Naive B cell (primary cell): ENCODE measurements at regions not wholly inside any gene's neighbourhood (a gene's known extent, or its start where the extent isn't known, plus 50 kb on each side); places are given as distances from the start of the nearest gene placed in this dataset.

ENCODE experiments used
- ATAC-seq, 2 donors: fragments of 150-1000 bp; cut with Tn5 transposase; 2 replicates each; pipeline ENCODE4 v1.10.0; 2021; ENCODE audit warnings: low read depth in 2 of 2, mild to moderate bottlenecking in 2 of 2, moderate library complexity in 2 of 2
- DNase-seq: peaks from one replicate; pipeline ENCODE4 v3.0.0; 2022
- H3K27ac Mint-ChIP-seq, 6 donors: one replicate each; pipeline ENCODE4 v1.8.0; 2020 to 2022; ENCODE audit warnings: mild to moderate bottlenecking in 6 of 6, mixed read lengths in 6 of 6, moderate library complexity in 5 of 6, inconsistent platforms in 2 of 6
- H3K27me3 Mint-ChIP-seq, 3 donors: one replicate each; pipeline ENCODE4 v1.8.0; 2021 to 2022; ENCODE audit warnings: mixed read lengths in 3 of 3, mild to moderate bottlenecking in 1 of 3
- H3K36me3 Mint-ChIP-seq, 2 donors: one replicate each; pipeline ENCODE4 v1.8.0; 2020 to 2022; ENCODE audit warnings: mixed read lengths in 2 of 2, inconsistent platforms in 1 of 2, mild to moderate bottlenecking in 1 of 2
- H3K4me1 Mint-ChIP-seq, 3 donors: one replicate each; pipeline ENCODE4 v1.8.0; 2020 to 2022; ENCODE audit warnings: mixed read lengths in 3 of 3, inconsistent platforms in 1 of 3, mild to moderate bottlenecking in 1 of 3, moderate library complexity in 1 of 3
- H3K4me3 Mint-ChIP-seq, 8 donors: one replicate each; pipeline ENCODE4 v1.8.0; 2020 to 2022; ENCODE audit warnings: mild to moderate bottlenecking in 8 of 8, mixed read lengths in 8 of 8, moderate library complexity in 8 of 8, inconsistent platforms in 2 of 8
- H3K9me3 Mint-ChIP-seq, 7 donors: one replicate each; pipeline ENCODE4 v1.8.0; 2020 to 2022; ENCODE audit warnings: mixed read lengths in 7 of 7, mild to moderate bottlenecking in 5 of 7, inconsistent platforms in 2 of 7, moderate library complexity in 1 of 7

DNA sequence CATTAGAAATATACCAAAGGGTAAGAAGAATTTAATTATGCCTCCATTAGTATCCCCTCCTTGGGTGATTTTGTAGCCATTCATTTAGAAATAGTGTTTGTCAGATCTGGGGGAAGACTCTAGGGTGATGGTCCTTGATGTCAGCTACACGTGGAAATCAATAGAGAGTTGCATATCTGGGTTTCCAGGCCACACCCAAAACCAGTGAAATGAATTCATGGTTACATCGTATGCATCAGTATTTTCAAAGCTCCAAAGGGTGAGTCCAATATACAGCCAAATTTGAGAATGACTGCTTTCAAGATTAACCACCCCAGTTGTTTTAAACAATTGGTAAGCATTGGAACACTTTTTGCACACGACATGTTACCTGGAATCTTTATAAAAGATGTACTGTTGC, 173.4 kb upstream of the SGCD start:
- Mint-ChIP-seq H3K27ac (no peak overlapping the region), H3K9me3 (peaks cover 0 to 2% (median 0%) of the 10 kb centered on the region in 7 donors), H3K36me3 (no peaks in the 10 kb centered on the region), H3K4me1 (no peaks in the 10 kb centered on the region), H3K27me3 (no peaks in the 10 kb centered on the region), H3K4me3 (no peak overlapping the region)
- ATAC-seq, result no peak
- no peak for DNase-seq

DNA sequence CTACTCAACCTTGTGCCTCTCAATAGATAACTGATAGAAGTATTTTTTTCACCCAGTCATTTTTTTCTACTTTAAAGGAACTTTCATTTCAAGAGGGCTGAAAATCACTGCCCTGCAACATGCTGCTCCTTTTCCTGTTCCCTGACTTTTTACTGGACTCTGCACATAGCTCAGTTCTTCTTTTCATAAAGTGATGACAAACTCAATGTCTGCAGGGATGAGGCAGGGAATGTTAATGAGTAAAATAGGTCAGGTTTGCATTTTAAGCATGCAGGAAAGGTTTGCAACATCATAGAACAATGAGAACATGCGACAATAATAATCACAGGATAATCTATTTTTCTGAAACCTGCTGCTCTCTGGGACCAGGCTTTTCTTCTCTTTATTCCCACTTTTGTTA, 172.2 kb upstream of the SGCD start:
- no peaks in the 10 kb centered on the region for H3K4me1 Mint-ChIP-seq
- ATAC-seq, result no peak
- H3K9me3 Mint-ChIP-seq, result peaks cover 0 to 2% (median 0%) of the 10 kb centered on the region in 7 donors
- no peak for DNase-seq
- H3K27ac Mint-ChIP-seq, result no peak overlapping the region
- H3K4me3 Mint-ChIP-seq, result no peak overlapping the region
- no peaks in the 10 kb centered on the region for H3K27me3 Mint-ChIP-seq
- no peaks in the 10 kb centered on the region for H3K36me3 Mint-ChIP-seq

GRCh38 chr5:156155598-156155997, 171.4 kb upstream of the SGCD start:
- no peak for DNase-seq
- no peaks in the 10 kb centered on the region for H3K4me1 Mint-ChIP-seq

DNA sequence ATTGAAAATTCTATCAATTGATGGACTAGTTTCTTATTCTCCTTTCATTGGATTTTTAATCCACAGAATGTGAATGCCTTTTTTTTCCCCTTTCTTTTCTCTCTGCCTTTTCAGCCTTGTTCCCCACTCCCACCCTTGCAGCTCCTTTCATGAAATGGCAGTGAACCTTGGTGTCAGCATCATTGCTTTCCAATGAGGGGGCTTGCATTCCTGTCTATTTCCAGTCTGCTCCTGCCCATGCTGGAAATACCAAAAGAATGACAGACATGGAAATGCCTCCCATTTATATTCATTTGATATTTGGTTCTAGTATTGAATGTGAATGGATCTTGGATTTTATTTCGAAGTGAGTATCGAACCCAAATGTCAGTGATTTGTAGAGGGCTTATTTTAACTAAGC, 162.7 kb upstream of the SGCD start:
- Mint-ChIP-seq H3K9me3 (peaks cover 0 to 5% (median 0%) of the 10 kb centered on the region in 7 donors), H3K36me3 (no peaks in the 10 kb centered on the region), H3K27me3 (no peaks in the 10 kb centered on the region), H3K4me1 (no peaks in the 10 kb centered on the region), H3K4me3 (no peak overlapping the region), H3K27ac (no peak overlapping the region)
- no peak for ATAC-seq
- no peak for DNase-seq

More at GRCh38 chr5:156155598-156155997, 171.4 kb upstream of the SGCD start:
- H3K27me3 Mint-ChIP-seq, result no peaks in the 10 kb centered on the region
- H3K27ac Mint-ChIP-seq, result no peak overlapping the region
- H3K4me3 Mint-ChIP-seq, result no peak overlapping the region
- no peak for ATAC-seq
- H3K9me3 Mint-ChIP-seq, result peaks cover 0 to 2% (median 0%) of the 10 kb centered on the region in 7 donors
- no peaks in the 10 kb centered on the region for H3K36me3 Mint-ChIP-seq

DNA sequence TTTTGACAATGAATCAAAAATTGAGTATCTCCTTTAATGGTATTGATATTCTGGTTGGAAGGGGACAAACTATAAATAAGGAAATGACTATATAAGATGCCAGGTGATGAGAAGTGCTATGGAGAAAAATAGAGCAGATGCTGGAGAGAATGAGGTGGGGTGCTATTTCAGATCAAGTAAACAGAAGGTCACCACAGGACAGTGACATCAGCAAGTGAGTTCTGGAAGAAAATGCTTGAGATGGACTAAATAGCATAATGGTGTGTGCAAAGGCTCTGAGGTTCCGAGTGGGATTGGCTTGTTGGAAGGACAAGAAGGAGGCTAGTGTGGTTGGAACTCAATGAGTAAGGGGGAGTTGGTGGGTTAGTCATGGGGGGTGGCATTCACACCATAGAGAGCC, 157.5 kb upstream of the SGCD start:
- ATAC-seq (no peak), DNase-seq (no peak)
- no peak overlapping the region for H3K27ac Mint-ChIP-seq
- H3K4me3 Mint-ChIP-seq, result no peak overlapping the region
- no peaks in the 10 kb centered on the region for H3K27me3 Mint-ChIP-seq
- no peaks in the 10 kb centered on the region for H3K4me1 Mint-ChIP-seq
- H3K9me3 Mint-ChIP-seq, result peaks cover 0 to 5% (median 0%) of the 10 kb centered on the region in 7 donors
- no peaks in the 10 kb centered on the region for H3K36me3 Mint-ChIP-seq

GRCh38 chr5:156170351-156170961, 156.5 kb upstream of the SGCD start:
- Mint-ChIP-seq H3K36me3 (no peaks in the 10 kb centered on the region), H3K4me3 (no peak overlapping the region), H3K27ac (no peak overlapping the region), H3K4me1 (no peaks in the 10 kb centered on the region), H3K27me3 (no peaks in the 10 kb centered on the region), H3K9me3 (peaks cover 0 to 5% (median 0%) of the 10 kb centered on the region in 7 donors)
- ATAC-seq (no peak), DNase-seq (no peak)

DNA sequence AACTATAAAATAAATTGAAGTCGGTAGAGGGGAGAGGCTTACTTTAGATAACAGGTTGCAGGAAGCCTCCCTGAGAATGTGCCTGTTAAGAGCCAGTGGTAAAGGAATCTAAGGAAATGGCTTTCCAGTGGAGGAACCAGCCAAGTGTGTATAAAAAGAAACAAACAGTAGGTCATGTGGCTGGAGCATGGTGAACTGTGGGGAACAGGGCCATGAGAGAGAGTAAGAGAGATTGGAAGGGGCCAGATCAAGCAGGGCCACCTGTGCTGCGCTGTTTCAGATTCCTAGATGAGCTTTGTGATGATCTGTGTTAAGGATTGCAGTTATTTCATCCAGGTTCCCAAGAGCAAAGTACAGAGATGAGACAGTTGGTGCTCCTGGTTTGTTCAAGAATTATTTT, 152.7 kb upstream of the SGCD start:
- Mint-ChIP-seq H3K27me3 (no peaks in the 10 kb centered on the region), H3K36me3 (no peaks in the 10 kb centered on the region), H3K27ac (no peak overlapping the region), H3K4me3 (no peak overlapping the region), H3K9me3 (no peaks in the 10 kb centered on the region), H3K4me1 (no peaks in the 10 kb centered on the region)
- DNase-seq (no peak), ATAC-seq (no peak)

DNA sequence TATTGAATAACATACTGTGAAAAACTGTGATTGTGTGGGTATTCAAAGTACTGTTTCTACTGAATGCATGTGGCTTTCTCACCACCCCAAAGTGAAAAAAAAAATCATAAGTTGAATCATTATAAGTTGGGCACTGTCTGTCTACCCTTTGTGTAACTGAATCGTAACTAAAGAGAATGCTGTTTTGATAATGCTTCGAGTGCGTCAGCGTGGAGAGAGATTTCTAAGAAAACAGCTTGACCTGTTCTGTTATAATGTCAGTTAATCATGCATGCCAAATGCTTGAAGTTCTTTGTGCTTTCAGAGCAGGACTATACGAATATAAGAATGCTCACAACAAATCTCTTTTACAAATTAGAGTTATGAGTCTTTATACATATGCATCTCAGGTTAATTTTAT, 148.8 kb upstream of the SGCD start:
- Mint-ChIP-seq H3K36me3 (no peaks in the 10 kb centered on the region), H3K4me3 (no peak overlapping the region), H3K27me3 (no peaks in the 10 kb centered on the region), H3K4me1 (no peaks in the 10 kb centered on the region), H3K9me3 (peaks cover 0 to 4% (median 0%) of the 10 kb centered on the region in 7 donors), H3K27ac (no peak overlapping the region)
- DNase-seq (no peak), ATAC-seq (no peak)

- Mint-ChIP-seq H3K27me3 (no peaks in the 10 kb centered on the region), H3K4me3 (no peak overlapping the region), H3K27ac (no peak overlapping the region), H3K4me1 (no peaks in the 10 kb centered on the region), H3K9me3 (peaks cover 0 to 4% (median 0%) of the 10 kb centered on the region in 7 donors), H3K36me3 (no peaks in the 10 kb centered on the region)
- ATAC-seq (no peak), DNase-seq (no peak)
Observed at GRCh38 chr5:156181656-156182055, 145.3 kb upstream of the SGCD start.

- Mint-ChIP-seq H3K36me3 (no peaks in the 10 kb centered on the region), H3K9me3 (peaks cover 0 to 4% (median 0%) of the 10 kb centered on the region in 7 donors)
Observed at GRCh38 chr5:156182174-156182967, 144.6 kb upstream of the SGCD start.

DNA sequence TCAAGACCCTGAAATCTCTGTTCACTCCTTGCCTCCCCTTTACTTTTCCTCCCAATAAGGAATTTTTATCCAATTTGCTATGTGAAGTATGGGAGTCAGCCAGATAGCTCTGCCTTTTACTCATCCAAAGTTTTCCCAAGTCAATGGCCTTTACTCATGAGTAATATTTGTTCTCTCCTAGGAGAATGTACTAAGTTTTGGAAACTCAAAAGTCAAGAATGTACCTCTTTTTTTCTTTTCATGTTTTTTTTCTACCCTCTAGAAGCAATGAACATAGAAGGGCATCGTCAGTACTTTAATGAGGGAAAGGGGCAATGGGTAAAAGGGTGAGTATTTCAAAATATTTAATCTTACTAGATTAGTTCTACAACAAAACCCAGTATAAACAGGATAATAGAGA, 140.2 kb upstream of the SGCD start:
- H3K36me3 Mint-ChIP-seq, result no peaks in the 10 kb centered on the region
- ATAC-seq, result no peak
- H3K27ac Mint-ChIP-seq, result no peak overlapping the region
- no peak overlapping the region for H3K4me3 Mint-ChIP-seq
- H3K9me3 Mint-ChIP-seq, result peaks cover 0 to 2% (median 0%) of the 10 kb centered on the region in 7 donors
- no peaks in the 10 kb centered on the region for H3K27me3 Mint-ChIP-seq
- DNase-seq, result no peak
- H3K4me1 Mint-ChIP-seq, result no peaks in the 10 kb centered on the region

More at GRCh38 chr5:156182174-156182967, 144.6 kb upstream of the SGCD start:
- no peaks in the 10 kb centered on the region for H3K27me3 Mint-ChIP-seq
- no peak for DNase-seq
- H3K4me1 Mint-ChIP-seq, result no peaks in the 10 kb centered on the region
- H3K4me3 Mint-ChIP-seq, result no peak overlapping the region
- ATAC-seq, result no peak
- H3K27ac Mint-ChIP-seq, result no peak overlapping the region

- no peak overlapping the region for H3K4me3 Mint-ChIP-seq
- ATAC-seq (no peak), DNase-seq (no peak)
- no peaks in the 10 kb centered on the region for H3K27me3 Mint-ChIP-seq
- H3K9me3 Mint-ChIP-seq, result peaks cover 0 to 2% (median 0%) of the 10 kb centered on the region in 7 donors
- H3K36me3 Mint-ChIP-seq, result no peaks in the 10 kb centered on the region
- no peak overlapping the region for H3K27ac Mint-ChIP-seq
- H3K4me1 Mint-ChIP-seq, result no peaks in the 10 kb centered on the region
Observed at GRCh38 chr5:156188016-156188415, 138.9 kb upstream of the SGCD start.

DNA sequence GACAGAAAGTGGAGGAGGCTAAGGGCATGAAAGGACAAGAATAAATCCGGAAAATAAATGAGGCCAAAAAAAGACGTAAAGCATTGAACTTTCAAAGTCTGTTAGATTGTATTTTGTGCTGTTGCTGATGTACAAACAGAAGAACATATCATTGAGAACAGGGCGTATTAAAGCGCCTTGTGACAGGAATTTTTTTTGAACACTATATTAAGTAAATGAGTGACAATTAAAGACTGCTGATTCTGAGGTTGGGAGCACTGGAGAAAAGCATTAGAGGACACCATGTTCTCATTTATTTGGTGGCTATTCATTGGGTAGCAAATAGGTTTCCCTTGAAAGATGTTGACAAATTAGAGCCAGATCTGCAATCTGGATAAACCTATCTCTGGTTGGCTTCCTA, 137.3 kb upstream of the SGCD start:
- Mint-ChIP-seq H3K27ac (no peak overlapping the region), H3K27me3 (no peaks in the 10 kb centered on the region)
- no peak for ATAC-seq

GRCh38 chr5:156191547-156191946, 135.4 kb upstream of the SGCD start:
- no peak for ATAC-seq
- H3K4me3 Mint-ChIP-seq, result no peak overlapping the region
- H3K4me1 Mint-ChIP-seq, result no peaks in the 10 kb centered on the region
- H3K27me3 Mint-ChIP-seq, result no peaks in the 10 kb centered on the region
- no peak for DNase-seq
- H3K36me3 Mint-ChIP-seq, result no peaks in the 10 kb centered on the region
- peaks cover 0 to 2% (median 0%) of the 10 kb centered on the region in 7 donors for H3K9me3 Mint-ChIP-seq
- no peak overlapping the region for H3K27ac Mint-ChIP-seq

More for the DNA sequence above, 137.3 kb upstream of the SGCD start:
- DNase-seq, result no peak
- Mint-ChIP-seq H3K4me1 (no peaks in the 10 kb centered on the region), H3K36me3 (no peaks in the 10 kb centered on the region), H3K4me3 (no peak overlapping the region), H3K9me3 (peaks cover 0 to 2% (median 0%) of the 10 kb centered on the region in 7 donors)
